ENCODE measurements at regions not wholly inside any gene's neighbourhood (a gene's known extent, or its start where the extent isn't known, plus 50 kb on each side); places are given as distances from the start of the nearest gene placed in this dataset.

DNA sequence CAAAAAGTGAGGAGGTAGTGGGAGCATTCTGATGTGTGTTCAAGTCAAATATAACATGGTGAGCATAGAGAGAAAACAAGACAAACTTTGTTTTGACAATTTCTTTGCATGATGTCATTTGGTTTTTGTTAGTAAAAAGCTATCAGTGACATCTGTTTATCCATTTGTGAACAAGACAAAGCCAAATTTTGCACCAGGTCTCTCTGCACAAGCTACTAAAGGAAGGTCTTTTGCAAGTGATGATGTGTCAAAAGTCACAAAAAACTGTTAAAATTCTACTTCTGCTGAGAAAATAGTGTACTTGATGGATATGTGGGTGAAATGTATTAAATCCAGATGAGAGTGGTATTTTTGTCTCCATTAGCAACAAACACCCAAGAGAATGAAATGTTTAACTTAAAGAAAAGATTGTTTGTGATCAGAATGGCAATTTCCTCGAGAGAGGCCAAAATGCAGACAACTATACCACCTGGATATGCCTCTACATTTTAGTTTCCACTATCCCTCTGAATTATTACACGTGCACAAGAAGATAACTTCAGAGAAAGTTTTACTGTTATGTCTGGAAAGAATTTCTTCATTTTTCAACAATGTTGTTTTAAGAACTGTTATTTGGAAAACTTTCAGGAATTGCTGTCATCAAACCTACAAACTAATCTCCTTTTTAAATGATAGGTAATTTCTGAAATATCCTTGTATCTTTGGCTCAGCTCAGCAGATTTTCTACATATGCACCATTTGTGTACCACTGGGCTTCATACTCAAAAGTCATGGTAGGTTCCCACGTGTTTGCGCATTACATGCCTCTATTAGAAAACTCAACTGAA is 807.4 kb upstream of the ADGRL2 start:
- TF ChIP-seq, protein P1, sequence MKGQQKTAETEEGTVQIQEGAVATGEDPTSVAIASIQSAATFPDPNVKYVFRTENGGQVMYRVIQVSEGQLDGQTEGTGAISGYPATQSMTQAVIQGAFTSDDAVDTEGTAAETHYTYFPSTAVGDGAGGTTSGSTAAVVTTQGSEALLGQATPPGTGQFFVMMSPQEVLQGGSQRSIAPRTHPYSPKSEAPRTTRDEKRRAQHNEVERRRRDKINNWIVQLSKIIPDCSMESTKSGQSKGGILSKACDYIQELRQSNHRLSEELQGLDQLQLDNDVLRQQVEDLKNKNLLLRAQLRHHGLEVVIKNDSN (IDR thresholded peaks at IDR 0.05), result no peak
- TF ChIP-seq TEAD4 (IDR thresholded peaks at IDR 0.05) (no peak), TCF12 (IDR thresholded peaks at IDR 0.05; ENCODE audit: low read depth) (no peak), EP300 (IDR thresholded peaks at IDR 0.05; ENCODE audit: borderline replicate concordance) (no peak), RAD21 (IDR thresholded peaks at IDR 0.05; ENCODE audit: low read depth) (no peak)

DNA sequence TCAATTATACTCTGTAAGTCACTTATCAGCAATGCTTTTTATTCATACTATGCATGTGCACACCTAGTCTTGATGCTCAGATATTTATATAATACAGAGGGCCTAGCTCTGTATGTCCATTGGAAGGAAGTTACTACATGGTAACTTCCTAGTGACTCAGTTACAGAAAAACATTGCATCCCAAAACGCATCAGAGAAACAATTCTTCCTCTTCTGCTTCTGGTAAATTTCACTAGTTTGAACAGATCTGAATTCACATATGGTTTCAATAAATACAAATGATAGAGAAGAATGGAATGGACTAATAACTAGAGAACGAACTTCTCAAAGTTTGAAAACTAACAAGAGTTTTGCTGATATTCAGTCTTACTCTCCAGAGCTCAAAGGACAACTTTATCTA is 811.3 kb upstream of the ADGRL2 start:
- TF ChIP-seq TAF1 (IDR thresholded peaks at IDR 0.05; ENCODE audit: low read depth) (no peak), NFIC (IDR thresholded peaks at IDR 0.05) (no peak), TCF12 (IDR thresholded peaks at IDR 0.05; ENCODE audit: low read depth) (no peak), CEBPB (IDR thresholded peaks at IDR 0.05) (no peak), YY1 (IDR thresholded peaks at IDR 0.05; ENCODE audit: low read depth) (no peak), EGR1 (IDR thresholded peaks at IDR 0.05) (no peak), FOXM1 (IDR thresholded peaks at IDR 0.05; ENCODE audit: borderline replicate concordance, low read depth) (no peak), ZBTB7A (IDR thresholded peaks at IDR 0.05; ENCODE audit: low read depth) (no peak), EP300 (IDR thresholded peaks at IDR 0.05; ENCODE audit: borderline replicate concordance) (no peak), CREB1 (IDR thresholded peaks at IDR 0.05; ENCODE audit: low read depth) (no peak), TEAD4 (IDR thresholded peaks at IDR 0.05) (no peak), RAD21 (IDR thresholded peaks at IDR 0.05; ENCODE audit: low read depth) (no peak)
- TF ChIP-seq, protein P1 (IDR thresholded peaks at IDR 0.05), result no peak
- TF ChIP-seq, protein P2, sequence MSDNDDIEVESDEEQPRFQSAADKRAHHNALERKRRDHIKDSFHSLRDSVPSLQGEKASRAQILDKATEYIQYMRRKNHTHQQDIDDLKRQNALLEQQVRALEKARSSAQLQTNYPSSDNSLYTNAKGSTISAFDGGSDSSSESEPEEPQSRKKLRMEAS (IDR thresholded peaks at IDR 0.05), result no peak
- TF ChIP-seq, protein P3, sequence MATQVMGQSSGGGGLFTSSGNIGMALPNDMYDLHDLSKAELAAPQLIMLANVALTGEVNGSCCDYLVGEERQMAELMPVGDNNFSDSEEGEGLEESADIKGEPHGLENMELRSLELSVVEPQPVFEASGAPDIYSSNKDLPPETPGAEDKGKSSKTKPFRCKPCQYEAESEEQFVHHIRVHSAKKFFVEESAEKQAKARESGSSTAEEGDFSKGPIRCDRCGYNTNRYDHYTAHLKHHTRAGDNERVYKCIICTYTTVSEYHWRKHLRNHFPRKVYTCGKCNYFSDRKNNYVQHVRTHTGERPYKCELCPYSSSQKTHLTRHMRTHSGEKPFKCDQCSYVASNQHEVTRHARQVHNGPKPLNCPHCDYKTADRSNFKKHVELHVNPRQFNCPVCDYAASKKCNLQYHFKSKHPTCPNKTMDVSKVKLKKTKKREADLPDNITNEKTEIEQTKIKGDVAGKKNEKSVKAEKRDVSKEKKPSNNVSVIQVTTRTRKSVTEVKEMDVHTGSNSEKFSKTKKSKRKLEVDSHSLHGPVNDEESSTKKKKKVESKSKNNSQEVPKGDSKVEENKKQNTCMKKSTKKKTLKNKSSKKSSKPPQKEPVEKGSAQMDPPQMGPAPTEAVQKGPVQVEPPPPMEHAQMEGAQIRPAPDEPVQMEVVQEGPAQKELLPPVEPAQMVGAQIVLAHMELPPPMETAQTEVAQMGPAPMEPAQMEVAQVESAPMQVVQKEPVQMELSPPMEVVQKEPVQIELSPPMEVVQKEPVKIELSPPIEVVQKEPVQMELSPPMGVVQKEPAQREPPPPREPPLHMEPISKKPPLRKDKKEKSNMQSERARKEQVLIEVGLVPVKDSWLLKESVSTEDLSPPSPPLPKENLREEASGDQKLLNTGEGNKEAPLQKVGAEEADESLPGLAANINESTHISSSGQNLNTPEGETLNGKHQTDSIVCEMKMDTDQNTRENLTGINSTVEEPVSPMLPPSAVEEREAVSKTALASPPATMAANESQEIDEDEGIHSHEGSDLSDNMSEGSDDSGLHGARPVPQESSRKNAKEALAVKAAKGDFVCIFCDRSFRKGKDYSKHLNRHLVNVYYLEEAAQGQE (IDR thresholded peaks at IDR 0.05; ENCODE audit: low read depth), result no peak

DNA sequence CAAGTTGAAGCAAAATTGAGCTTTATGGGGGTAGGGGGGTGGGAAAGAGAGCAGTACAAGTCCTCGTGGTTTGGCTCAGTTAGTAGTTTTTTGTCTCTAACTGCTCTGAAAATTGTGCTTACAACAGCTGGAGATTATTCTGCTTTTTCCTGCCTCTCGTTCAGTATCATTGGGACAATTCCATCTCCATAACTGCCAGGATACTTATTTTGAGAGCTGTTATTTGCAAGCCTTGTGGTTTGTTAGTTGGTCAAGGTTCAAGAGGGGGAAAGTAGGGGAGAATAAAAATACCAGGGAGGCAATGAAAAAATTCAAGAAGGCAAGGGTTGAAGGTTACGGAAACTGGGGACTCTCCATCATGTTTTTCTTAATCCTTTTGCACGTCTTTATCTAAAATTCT is 811.8 kb upstream of the ADGRL2 start:
- TF ChIP-seq TAF1 (IDR thresholded peaks at IDR 0.05; ENCODE audit: low read depth) (no peak), ZBTB7A (IDR thresholded peaks at IDR 0.05; ENCODE audit: low read depth) (no peak), FOXM1 (IDR thresholded peaks at IDR 0.05; ENCODE audit: borderline replicate concordance, low read depth) (no peak), RAD21 (IDR thresholded peaks at IDR 0.05; ENCODE audit: low read depth) (no peak), TEAD4 (IDR thresholded peaks at IDR 0.05) (no peak), NFIC (IDR thresholded peaks at IDR 0.05) (no peak)
- TF ChIP-seq, protein P1 (IDR thresholded peaks at IDR 0.05), result no peak
- TF ChIP-seq, protein P3 (IDR thresholded peaks at IDR 0.05; ENCODE audit: low read depth), result no peak

DNA sequence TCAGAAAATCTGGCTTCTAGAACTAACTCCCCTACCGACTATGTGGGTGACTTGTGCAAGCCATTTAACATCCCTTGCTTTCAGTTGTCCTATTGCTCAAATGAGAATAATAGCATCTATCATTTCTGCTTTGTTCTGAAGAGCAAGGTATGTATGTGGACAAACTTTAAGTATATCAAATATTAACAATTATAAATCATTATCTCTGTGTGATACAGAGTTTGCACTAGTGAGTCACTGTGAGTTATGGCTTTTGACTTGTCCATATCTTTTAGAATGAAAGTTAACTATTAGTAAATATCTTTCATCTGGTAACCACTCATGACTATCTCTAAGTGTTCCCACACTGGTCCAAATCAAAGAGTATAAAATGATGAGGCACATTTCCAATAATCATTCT is 812.9 kb upstream of the ADGRL2 start:
- TF ChIP-seq CEBPB (IDR thresholded peaks at IDR 0.05) (no peak), CREB1 (IDR thresholded peaks at IDR 0.05; ENCODE audit: low read depth) (no peak), NFIC (IDR thresholded peaks at IDR 0.05) (no peak), TCF12 (IDR thresholded peaks at IDR 0.05; ENCODE audit: low read depth) (no peak), FOXM1 (IDR thresholded peaks at IDR 0.05; ENCODE audit: borderline replicate concordance, low read depth) (no peak), RAD21 (IDR thresholded peaks at IDR 0.05; ENCODE audit: low read depth) (no peak), TAF1 (IDR thresholded peaks at IDR 0.05; ENCODE audit: low read depth) (no peak)

DNA sequence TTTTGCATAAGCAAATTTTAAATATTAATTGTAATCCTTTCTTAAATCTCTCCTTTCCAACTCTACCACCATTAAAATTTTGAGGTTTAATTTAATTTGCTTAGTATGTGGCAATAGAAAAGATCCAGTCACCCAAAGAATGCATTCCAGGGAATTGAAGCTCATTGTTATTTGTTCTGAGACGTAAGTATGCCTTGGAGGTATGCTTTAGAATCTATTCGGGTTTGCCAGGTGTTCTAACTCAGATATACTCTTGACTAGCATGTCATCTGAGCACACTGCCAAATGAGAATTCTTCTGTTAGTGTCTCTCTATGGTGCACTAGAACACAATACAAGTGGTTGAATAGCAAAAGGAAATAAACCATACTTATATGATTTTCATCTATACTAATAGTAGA is 813.6 kb upstream of the ADGRL2 start:
- TF ChIP-seq YY1 (IDR thresholded peaks at IDR 0.05; ENCODE audit: low read depth) (no peak), TEAD4 (IDR thresholded peaks at IDR 0.05) (no peak), NFIC (IDR thresholded peaks at IDR 0.05) (no peak), FOXM1 (IDR thresholded peaks at IDR 0.05; ENCODE audit: borderline replicate concordance, low read depth) (no peak), TCF12 (IDR thresholded peaks at IDR 0.05; ENCODE audit: low read depth) (no peak), EGR1 (IDR thresholded peaks at IDR 0.05) (no peak), TAF1 (IDR thresholded peaks at IDR 0.05; ENCODE audit: low read depth) (no peak), CEBPB (IDR thresholded peaks at IDR 0.05) (no peak), ZBTB7A (IDR thresholded peaks at IDR 0.05; ENCODE audit: low read depth) (no peak)
- TF ChIP-seq, protein P2 (IDR thresholded peaks at IDR 0.05), result no peak
- TF ChIP-seq, protein P3 (IDR thresholded peaks at IDR 0.05; ENCODE audit: low read depth), result no peak
